ENCODE measurements at regions not wholly inside any gene's neighbourhood (a gene's known extent, or its start where the extent isn't known, plus 50 kb on each side); places are given as distances from the start of the nearest gene placed in this dataset.
"Not testable (repeated sequence)": the region's sequence is repeated elsewhere in the genome, so short reads cannot be mapped to it uniquely, and the experiment has no call there.

- no peak for DNase-seq (ENCODE audit: low spot score)
Measured at GRCh38 chr10:78210976-78211375, 177.3 kb downstream of the RPS24 start.

DNA sequence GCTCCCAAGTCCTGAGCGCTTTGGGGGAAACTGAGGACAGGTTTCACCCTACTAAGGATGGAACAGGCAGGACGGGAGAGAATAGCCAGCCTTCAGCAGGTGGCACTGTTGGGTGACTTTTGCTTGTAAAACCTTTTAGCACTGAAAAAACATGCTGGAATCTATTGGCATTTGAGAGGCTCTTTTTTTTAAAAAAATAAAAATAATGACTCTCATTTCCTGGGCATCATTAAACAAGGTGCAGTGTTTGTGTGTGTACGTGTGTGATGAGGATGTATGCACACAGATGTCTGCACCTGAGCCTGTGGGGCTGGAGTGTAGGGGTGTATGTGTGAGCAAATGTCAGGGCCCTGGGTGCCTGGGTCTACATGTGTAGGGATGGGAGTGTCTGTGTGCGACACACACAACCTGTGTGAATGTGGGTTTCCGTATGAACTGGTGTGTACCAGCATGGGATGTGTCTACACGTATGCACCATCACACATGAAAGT, 177.9 kb downstream of the RPS24 start:
- peak; percentile 24 for DNase-seq (ENCODE audit: low spot score)

DNA sequence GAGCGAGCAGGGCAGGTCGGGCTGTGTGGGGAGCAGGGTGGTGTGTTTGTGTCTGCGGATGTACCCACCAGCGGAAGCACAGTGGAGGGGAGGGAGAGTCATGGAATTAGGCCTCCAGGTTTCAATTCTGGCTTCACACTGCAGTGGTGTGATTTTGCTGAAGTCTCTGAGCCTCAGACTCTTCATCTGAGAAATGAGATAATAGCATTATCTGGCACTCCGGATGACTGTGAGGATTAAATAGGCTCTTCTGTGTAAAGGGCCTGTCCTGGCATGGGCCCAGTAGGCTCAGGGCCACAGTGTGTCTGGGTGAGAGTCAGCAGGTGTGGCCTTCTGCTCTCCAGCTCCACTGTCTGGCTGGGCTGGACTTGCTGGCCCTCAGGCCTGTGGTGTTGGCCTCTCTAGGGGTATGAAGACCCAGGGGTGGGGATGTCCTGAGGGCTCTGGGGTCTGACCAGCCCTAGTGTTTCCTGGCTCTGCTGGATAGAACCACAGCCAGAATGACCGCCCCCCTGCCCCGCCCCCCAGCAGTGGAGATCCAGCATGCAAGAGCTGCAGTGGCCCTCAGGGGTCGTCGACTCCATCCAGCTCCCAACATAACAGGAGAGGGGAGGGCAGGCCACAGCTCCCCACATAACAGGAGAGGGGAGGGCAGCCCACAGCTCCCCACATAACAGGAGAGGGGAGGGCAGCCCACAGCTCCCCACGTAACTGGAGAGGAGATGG, 178.6 kb downstream of the RPS24 start:
- peak; percentile 11 for DNase-seq (ENCODE audit: low spot score)

DNA sequence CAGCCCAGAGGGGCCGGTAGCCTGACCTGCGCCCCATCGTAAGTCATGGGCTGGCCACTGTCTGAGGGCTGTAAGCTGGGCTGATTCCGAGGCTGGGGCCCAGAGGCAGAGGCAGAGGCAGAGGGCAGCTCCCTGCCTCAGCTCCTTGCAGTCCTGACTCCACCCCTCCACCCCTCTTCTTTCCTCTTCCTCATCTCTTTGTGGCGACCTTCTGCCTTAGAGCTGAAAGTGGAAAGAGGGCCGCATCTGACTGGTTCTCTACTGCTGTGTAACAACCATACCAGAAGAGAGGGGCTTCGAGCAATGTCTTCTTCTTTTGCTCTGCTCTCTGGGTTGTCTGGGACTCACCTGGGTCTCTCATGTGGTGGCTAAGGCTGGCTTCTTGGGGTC, 179.1 kb downstream of the RPS24 start:
- DNase-seq (ENCODE audit: low spot score): no peak

- no peak for DNase-seq (ENCODE audit: low spot score)
Measured at GRCh38 chr10:78214955-78215354, 181.3 kb downstream of the RPS24 start.

DNA sequence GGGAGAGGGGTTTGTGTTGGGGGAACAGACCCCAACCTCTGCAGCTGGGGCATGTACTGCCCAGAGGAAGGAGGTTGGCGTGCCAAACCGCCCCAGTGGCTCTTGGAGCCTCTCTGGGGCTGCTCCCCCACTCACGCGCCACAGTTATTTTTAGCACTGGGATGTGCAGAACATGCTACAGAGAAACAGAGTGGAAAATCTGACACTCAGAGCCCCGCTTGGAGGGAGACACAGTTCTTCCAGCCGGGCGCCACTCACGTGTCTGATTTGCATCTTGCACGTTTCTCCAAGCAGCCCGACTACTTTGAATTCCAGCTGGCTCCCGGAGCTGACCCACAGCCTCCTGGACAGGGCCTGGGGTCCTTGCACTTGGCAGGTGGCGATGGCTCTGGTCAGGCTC, 182.0 kb downstream of the RPS24 start:
- DNase-seq (ENCODE audit: low spot score): no peak

DNA sequence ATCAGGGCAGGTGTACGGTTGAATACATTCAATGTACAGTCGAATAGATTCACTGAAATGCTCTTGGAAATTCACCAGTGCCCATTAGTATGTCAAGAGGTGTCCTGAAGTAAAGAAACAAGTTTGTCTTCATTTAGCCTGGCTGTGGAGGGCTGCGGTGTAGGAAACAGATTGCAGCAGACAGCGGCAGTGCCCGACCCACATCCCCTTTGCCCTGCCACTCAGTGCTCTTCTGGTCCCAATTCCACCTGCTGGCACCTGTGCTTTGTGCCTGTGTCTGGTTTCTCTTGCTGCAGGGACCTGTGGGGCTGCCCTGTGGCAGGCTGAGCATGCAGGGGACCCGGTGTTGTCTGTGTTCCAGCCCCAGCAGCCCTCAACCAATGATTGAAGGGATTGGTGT, 183.7 kb downstream of the RPS24 start:
- no peak for DNase-seq (ENCODE audit: low spot score)

DNA sequence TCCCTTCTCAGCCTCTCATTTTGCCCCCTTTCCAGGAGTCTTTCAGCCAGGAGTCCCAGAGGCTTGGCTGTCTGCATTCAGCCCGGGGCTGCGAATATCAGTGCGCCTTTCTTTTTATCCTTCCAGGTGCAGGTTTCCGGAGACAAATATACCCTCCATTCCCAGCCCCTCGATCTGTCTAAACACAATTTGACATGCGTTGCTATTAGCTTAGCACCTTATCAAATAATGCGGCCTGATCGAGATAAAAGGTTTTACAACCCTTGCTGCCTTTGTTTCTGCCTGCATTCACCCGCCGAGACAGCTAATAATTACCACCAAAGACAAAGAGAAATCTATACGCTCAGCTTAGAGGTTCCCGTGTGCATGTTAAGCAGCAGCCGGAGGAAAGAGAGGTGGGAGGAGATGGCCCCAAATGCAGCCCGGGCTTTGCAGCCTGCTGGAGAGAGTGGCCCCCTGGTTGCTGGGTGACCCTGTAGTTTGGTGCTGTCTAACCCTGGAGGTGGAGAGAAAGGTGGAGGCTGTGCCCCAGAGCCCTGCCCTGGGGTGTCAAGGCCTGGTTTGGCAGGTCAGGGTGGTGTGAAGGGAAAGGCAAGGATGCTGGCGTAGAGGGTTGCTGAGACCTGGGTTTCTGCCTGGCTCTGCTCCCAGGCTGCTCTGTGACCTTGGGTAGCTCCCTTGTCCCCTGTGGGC, 185.3 kb downstream of the RPS24 start:
- DNase-seq (ENCODE audit: low spot score): no peak

GRCh38 chr10:78219568-78219967, 185.9 kb downstream of the RPS24 start:
- not testable (repeated sequence) for DNase-seq (ENCODE audit: low spot score)

DNA sequence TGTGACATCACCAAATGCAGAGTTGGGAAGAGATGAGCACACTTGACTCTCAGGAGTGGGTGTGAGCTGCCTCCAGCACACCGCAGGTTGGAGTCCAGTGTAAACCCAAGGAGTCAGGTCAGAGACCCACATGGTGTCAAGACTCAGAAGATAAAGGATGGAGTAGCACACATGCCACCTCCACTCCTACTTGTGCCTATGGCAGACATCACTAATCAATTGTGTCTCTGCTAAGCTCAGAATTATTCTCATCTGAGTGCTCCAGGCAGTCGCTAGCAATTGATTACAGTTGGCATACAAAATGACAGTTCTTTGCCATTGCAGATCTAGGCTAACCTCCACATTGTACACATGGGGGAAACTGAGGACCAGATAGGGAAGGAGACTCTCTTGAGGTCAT, 187.1 kb downstream of the RPS24 start:
- DNase-seq (ENCODE audit: low spot score): no peak

GRCh38 chr10:78222096-78222790, 188.6 kb downstream of the RPS24 start:
- DNase-seq (ENCODE audit: low spot score): no peak

GRCh38 chr10:78223088-78223487, 189.4 kb downstream of the RPS24 start:
- no peak for DNase-seq (ENCODE audit: low spot score)

GRCh38 chr10:78224602-78225001, 190.9 kb downstream of the RPS24 start:
- DNase-seq (ENCODE audit: low spot score): no peak

- no peak for DNase-seq (ENCODE audit: low spot score)
Measured at GRCh38 chr10:78225594-78225993, 191.9 kb downstream of the RPS24 start.

DNA sequence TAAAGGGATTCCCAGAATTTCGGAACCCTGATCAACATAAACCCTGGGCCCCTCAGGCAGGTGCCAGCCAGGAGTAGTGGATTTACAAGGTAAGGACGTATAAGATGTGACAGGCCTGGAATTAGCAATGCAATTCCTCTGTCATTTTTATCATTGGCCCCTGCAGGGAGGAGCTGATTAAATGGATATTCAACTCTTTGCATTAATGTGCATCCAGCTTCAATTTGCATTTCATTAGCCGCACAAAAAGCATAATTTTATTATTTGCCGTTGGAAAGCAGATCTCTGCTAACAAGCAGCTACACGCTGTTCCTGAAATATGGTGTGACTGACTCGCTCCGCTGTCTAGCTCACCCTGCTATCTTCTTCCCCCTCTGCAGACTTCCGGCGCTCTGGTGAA, 195.8 kb downstream of the RPS24 start:
- DNase-seq (ENCODE audit: low spot score): no peak

DNA sequence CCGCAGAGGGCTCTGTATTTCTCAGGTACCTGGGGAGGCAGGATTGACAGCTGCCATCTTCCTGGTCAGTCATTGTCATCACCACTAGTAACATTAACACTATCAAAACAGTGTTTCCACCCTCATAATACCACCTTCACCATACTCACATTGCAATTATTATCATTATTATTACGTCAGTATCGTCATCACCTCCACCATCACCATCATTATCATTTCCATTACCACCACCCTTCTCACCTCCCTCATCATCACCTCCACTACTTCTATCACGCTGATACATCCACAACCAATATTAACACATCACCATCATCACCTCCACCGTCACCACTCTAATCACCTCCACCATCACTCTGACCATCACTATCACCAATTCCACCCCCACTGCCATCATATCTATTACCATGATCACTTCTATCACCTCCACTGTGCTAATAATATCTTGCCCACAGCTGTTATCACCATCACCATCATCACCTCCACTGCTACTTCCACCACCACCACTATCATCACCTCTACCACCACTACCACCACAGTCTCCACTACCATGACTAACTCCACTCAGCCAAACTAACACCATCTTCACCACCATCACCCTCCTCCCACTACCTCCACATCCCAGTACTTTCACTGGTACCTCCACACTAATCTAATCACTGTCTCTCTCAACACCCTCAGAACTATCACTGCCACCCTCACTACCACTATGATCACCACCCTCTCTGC, 196.4 kb downstream of the RPS24 start:
- no peak for DNase-seq (ENCODE audit: low spot score)

DNA sequence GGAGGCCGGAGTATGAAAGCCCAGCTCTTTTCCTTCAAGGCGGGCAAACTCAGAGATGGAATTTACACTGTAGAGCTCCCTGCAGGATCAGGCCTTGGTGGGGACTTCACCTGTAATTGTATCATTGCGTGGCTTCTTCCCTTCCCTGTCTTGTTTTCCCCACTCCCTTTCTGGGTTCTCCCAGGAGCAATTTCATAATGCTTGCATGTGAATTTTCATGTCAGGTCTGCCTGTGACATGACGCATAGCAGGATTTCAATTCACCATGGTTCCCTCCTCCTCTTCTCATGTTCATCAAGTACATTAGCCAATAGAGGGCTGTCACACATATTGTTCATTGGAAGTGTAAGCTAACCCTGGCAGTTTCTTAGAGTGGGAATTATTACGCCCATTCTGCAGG, 197.7 kb downstream of the RPS24 start:
- no peak for DNase-seq (ENCODE audit: low spot score)

DNA sequence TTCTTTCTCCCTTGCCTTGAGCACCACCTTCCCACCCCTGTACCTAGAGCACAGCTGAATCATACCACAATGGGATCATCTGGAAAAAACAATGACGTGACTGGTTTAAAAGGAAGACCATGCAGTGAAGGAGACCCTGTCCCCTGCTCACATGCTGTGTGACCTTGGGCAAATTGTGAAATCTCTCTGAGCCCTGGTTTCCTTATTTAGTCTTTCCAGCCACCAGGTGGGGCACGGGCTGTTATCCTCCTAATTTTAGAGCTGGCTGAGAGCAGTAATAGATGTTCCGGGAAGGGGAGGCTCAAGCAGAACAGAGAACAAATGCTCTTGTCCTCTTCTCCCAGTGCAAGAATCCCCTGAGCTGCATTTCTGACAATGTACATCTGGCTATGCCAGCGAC, 198.3 kb downstream of the RPS24 start:
- DNase-seq (ENCODE audit: low spot score): no peak

DNA sequence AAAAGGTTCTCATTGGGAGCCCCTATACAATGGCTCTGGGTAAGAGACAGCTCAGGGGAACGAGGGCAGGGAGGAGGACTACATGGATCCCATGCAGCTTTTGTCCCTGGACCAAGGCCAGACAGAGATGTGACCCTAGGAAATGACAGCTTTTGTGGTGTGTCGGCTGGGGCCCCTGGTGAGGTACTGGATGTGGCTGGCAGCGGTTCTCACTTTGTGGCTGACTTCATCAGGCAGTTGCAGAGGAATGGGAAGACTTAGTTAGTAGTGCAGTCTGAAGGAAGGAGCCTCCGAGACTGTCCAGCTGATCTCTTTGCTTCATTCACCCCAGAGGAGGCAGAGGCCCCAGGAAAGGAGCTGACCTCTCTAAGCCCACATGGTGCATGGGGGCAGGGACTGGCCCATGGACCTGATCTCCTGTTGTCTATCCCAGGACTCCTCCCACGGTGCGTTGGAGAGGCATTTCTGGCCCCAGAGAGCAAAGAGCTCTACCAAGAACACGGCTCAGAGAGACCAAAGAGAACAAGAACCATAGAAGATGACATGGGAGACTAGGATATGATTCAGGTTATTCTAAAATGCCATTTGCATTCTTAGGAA, 202.9 kb downstream of the RPS24 start:
- no peak for DNase-seq (ENCODE audit: low spot score)

DNA sequence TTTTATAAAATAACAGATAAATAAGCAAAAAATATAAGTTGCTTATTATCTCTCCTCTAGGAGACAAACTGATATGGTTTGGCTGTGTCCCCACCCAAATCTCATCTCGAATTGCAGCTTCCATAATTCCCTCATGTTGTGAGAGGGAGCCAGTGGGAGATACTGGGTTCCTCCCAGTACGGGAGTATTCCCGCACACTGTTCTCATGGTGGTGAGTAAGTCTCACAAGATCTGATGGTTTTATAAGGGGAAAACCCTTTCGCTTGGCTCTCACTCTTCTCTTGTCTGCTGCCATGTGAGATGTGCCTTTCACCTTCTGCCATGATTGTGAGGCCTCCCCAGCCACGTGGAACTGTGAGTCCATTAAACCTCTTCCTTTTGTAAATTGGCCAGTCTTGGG, 204.3 kb downstream of the RPS24 start:
- DNase-seq (ENCODE audit: low spot score): not testable (repeated sequence)

- no peak for DNase-seq (ENCODE audit: low spot score)
Measured at GRCh38 chr10:78247266-78247665, 213.6 kb downstream of the RPS24 start.

GRCh38 chr10:78247821-78248220, 214.2 kb downstream of the RPS24 start:
- no peak for DNase-seq (ENCODE audit: low spot score)

All from COLO829 (cell line).